IgD-negative memory B cell (primary cell): ENCODE measurements at regions not wholly inside any gene's neighbourhood (a gene's known extent, or its start where the extent isn't known, plus 50 kb on each side); places are given as distances from the start of the nearest gene placed in this dataset.

ENCODE experiments used
- H3K27ac Mint-ChIP-seq, 3 donors: one replicate each; pipeline ENCODE4 v1.8.0; 2020 to 2022; ENCODE audit warnings: mild to moderate bottlenecking in 3 of 3, mixed read lengths in 3 of 3, moderate library complexity in 1 of 3
- H3K27me3 Mint-ChIP-seq: one replicate; pipeline ENCODE4 v1.8.0; 2021; ENCODE audit warnings: mixed read lengths
- H3K36me3 Mint-ChIP-seq: one replicate; pipeline ENCODE4 v1.8.0; 2020; ENCODE audit warnings: mild to moderate bottlenecking, mixed read lengths
- H3K4me1 Mint-ChIP-seq, 3 donors: one replicate each; pipeline ENCODE4 v1.8.0; 2020 to 2022; ENCODE audit warnings: mixed read lengths in 3 of 3, mild to moderate bottlenecking in 1 of 3
- H3K4me3 Mint-ChIP-seq, 4 donors: one replicate each; pipeline ENCODE4 v1.8.0; 2020 to 2022; ENCODE audit warnings: mild to moderate bottlenecking in 4 of 4, mixed read lengths in 4 of 4, moderate library complexity in 3 of 4
- H3K9me3 Mint-ChIP-seq, 3 donors: one replicate each; pipeline ENCODE4 v1.8.0; 2020 to 2021; ENCODE audit warnings: mixed read lengths in 3 of 3, mild to moderate bottlenecking in 1 of 3

DNA sequence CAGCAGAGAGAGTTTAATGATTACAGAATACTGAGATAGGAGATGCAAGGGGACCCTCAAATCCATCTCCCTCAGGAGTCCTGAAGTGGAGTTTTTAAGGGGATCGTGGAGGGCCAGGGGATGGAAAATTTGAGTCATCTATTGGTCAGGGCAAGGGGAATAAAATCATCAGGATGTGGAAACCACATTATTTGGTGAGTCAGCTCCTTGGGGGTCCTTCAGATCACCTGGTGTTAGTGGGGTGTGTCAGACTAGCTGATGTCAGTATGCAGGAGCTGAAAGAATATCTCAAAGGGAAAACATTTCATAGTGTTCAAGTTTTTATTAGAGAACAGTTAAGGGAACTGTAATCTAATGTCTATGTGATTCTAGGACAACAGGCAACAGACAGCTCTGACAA, 183.0 kb upstream of the FTMT start:
- Mint-ChIP-seq H3K4me3 (no peak overlapping the region), H3K27ac (no peak overlapping the region), H3K4me1 (no peaks in the 10 kb centered on the region), H3K9me3 (peaks cover 3 to 13% (median 3%) of the 10 kb centered on the region in 3 donors), H3K27me3 (no peaks in the 10 kb centered on the region), H3K36me3 (no peaks in the 10 kb centered on the region)

DNA sequence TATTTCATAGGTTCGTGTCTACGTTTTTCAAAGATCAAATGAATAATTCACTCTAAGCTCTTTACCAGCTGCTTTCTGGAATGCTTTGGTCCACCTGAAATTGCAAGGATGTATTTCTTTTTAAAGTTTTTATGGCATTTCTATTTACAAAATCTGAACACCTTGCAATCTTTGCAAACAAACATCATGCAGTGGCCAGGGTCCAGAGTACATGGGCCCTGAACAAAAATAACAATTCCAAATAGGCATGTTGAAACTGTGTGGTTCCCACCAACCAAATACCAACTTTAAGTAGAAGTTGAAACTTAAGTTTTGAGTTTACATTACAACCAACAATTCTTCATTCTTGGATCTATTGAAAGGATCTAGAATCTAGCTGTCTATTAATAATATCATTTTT, 180.1 kb upstream of the FTMT start:
- Mint-ChIP-seq H3K27ac (no peak overlapping the region), H3K36me3 (no peaks in the 10 kb centered on the region), H3K9me3 (peaks cover 3 to 7% (median 3%) of the 10 kb centered on the region in 3 donors), H3K4me1 (no peaks in the 10 kb centered on the region), H3K4me3 (no peak overlapping the region), H3K27me3 (no peaks in the 10 kb centered on the region)

DNA sequence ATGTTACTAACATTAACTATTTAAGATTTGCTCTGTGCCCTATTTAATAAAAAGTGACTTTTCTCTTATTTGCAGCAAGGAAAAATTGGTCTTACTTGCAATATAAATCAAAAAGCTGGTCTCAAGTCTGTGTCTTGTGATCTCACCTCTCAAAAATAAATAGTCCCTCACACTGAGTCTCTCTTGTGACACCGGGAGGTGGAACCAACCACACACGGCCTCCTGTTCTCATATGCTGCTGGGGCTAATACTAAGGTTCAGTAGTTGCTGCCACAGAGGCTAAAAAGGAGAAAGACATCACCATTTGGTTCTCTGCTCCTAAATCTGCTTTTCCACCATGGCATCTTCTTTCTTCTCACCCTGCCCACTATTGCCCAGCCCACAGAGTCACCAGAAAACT, 175.8 kb upstream of the FTMT start:
- H3K36me3 Mint-ChIP-seq, result no peaks in the 10 kb centered on the region
- H3K9me3 Mint-ChIP-seq, result peaks cover 4 to 5% (median 4%) of the 10 kb centered on the region in 3 donors
- H3K4me1 Mint-ChIP-seq, result no peaks in the 10 kb centered on the region
- peak overlapping the region in 1 of 4 donors; percentile 22 for H3K4me3 Mint-ChIP-seq
- no peaks in the 10 kb centered on the region for H3K27me3 Mint-ChIP-seq
- no peak overlapping the region for H3K27ac Mint-ChIP-seq

DNA sequence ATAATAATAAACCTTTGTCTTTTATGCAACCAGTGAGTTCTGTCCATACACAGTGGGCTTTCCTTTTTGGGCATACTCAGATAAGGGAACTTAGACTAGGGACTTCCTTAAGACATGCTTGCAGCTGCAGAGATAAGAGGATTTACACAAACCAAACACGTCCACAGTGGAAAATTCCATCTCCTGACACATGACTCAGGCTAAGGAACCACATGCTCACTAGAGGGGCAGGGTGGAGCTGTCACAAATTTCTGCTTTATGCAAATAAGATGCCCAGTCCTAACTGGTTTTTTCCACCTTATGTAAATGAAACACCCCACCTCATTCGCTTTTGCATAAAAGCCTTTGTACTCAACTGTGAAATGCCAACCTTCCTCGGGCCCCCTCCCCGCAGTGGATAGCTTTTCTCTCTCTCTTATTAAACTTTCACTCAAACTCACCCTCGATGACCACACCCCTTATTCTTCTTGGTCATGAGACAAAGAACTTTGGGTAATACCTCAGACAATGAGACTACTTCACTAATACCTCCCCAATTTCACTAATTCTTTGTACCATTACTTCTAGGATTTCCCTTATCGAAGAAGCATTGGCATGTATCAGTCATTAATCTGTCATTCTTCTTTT, 170.3 kb upstream of the FTMT start:
- no peaks in the 10 kb centered on the region for H3K36me3 Mint-ChIP-seq
- H3K27me3 Mint-ChIP-seq, result no peaks in the 10 kb centered on the region
- H3K9me3 Mint-ChIP-seq, result peaks cover 2 to 9% (median 4%) of the 10 kb centered on the region in 3 donors
- H3K4me1 Mint-ChIP-seq, result no peaks in the 10 kb centered on the region
- no peak overlapping the region for H3K27ac Mint-ChIP-seq
- H3K4me3 Mint-ChIP-seq, result no peak overlapping the region

DNA sequence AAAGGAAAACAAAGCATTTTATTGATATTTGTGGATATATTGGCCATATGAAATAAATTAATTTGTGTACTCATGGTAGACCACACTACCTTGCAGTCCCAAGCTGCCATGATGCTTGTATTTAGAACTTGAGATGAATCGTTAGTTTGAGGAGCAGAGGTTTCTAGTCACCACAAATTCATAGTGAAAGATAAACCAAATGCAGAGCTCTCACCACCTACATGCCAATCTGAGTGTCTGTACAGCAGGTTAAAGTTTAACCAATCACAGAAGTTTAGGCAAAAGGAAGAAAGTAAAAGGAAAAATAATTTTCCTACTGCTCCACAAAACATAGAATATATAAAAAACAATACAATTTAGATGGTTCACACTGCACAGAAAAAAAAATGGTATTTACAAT, 163.6 kb upstream of the FTMT start:
- Mint-ChIP-seq H3K27me3 (no peaks in the 10 kb centered on the region), H3K36me3 (peaks cover 2% of the 10 kb centered on the region), H3K9me3 (peaks cover 0 to 5% (median 1%) of the 10 kb centered on the region in 3 donors), H3K27ac (no peak overlapping the region), H3K4me3 (no peak overlapping the region), H3K4me1 (no peaks in the 10 kb centered on the region)

- Mint-ChIP-seq H3K4me1 (no peaks in the 10 kb centered on the region), H3K36me3 (peaks cover 2% of the 10 kb centered on the region), H3K9me3 (peaks cover 0 to 5% (median 1%) of the 10 kb centered on the region in 3 donors), H3K27me3 (no peaks in the 10 kb centered on the region), H3K4me3 (peak overlapping the region in 1 of 4 donors; percentile 30), H3K27ac (no peak overlapping the region)
These were observed 162.9 kb upstream of the FTMT start for GRCh38 chr5:121688781-121689180.

GRCh38 chr5:121691478-121691877, 160.2 kb upstream of the FTMT start:
- H3K27ac Mint-ChIP-seq, result no peak overlapping the region
- peaks cover 0 to 5% (median 1%) of the 10 kb centered on the region in 3 donors for H3K9me3 Mint-ChIP-seq
- no peaks in the 10 kb centered on the region for H3K4me1 Mint-ChIP-seq
- H3K4me3 Mint-ChIP-seq, result no peak overlapping the region
- peaks cover 2% of the 10 kb centered on the region for H3K36me3 Mint-ChIP-seq
- no peaks in the 10 kb centered on the region for H3K27me3 Mint-ChIP-seq

- Mint-ChIP-seq H3K27me3 (no peaks in the 10 kb centered on the region), H3K36me3 (peaks cover 2% of the 10 kb centered on the region), H3K9me3 (peaks cover 0 to 5% (median 1%) of the 10 kb centered on the region in 3 donors)
These were observed 159.5 kb upstream of the FTMT start for GRCh38 chr5:121692158-121692557.

GRCh38 chr5:121693864-121694263, 157.8 kb upstream of the FTMT start:
- Mint-ChIP-seq H3K9me3 (peaks cover 0 to under 1% (median 0%) of the 10 kb centered on the region in 3 donors), H3K4me1 (no peaks in the 10 kb centered on the region), H3K4me3 (no peak overlapping the region), H3K36me3 (peaks cover under 1% of the 10 kb centered on the region), H3K27ac (no peak overlapping the region), H3K27me3 (no peaks in the 10 kb centered on the region)

More at GRCh38 chr5:121692158-121692557, 159.5 kb upstream of the FTMT start:
- Mint-ChIP-seq H3K27ac (no peak overlapping the region), H3K4me1 (no peaks in the 10 kb centered on the region), H3K4me3 (no peak overlapping the region)

GRCh38 chr5:121695307-121695706, 156.4 kb upstream of the FTMT start:
- Mint-ChIP-seq H3K27ac (no peak overlapping the region), H3K9me3 (no peaks in the 10 kb centered on the region), H3K4me1 (no peaks in the 10 kb centered on the region), H3K36me3 (no peaks in the 10 kb centered on the region), H3K4me3 (no peak overlapping the region), H3K27me3 (no peaks in the 10 kb centered on the region)

DNA sequence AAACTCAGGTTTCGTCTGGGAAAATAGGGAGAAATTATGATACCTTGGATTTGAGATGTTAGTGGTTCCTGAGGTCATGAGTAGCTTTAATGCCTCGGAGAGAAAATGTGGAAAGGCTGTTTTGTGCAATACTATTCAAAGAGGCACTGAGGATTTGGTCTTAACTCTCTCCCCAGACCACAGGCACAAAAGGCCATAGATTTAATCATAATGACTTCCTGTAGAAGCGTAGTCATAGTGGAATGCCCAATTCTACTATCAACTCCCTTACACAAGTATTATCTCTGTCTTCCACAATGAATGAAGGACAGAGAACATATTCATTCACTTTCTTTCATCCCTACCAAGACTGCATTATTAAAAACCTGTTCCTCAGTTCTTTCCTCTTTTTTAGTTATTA, 153.0 kb upstream of the FTMT start:
- H3K36me3 Mint-ChIP-seq, result no peaks in the 10 kb centered on the region
- no peaks in the 10 kb centered on the region for H3K27me3 Mint-ChIP-seq
- no peak overlapping the region for H3K4me3 Mint-ChIP-seq
- H3K27ac Mint-ChIP-seq, result no peak overlapping the region
- H3K4me1 Mint-ChIP-seq, result no peaks in the 10 kb centered on the region
- H3K9me3 Mint-ChIP-seq, result no peaks in the 10 kb centered on the region

GRCh38 chr5:121701731-121702130, 150.0 kb upstream of the FTMT start:
- Mint-ChIP-seq H3K36me3 (no peaks in the 10 kb centered on the region), H3K4me3 (no peak overlapping the region), H3K9me3 (no peaks in the 10 kb centered on the region), H3K27me3 (no peaks in the 10 kb centered on the region), H3K4me1 (no peaks in the 10 kb centered on the region), H3K27ac (no peak overlapping the region)

DNA sequence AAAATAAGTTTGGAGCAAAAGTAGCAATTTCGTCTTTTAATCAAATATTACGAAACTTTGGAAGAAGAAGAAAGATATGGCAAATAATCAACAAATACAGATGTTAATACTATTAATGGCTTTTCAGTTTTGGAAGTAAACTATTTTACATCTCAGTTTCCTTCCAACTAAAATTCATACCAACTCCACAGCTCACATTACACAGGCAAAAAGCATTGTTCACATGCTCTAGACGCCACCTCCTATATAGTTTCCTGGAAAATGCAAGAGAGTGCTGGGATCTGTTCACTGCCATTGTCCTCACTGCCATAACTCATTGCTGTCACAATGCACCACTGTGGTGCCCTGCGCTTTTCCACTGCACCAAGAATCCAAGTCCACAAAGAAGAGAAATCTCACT, 149.0 kb upstream of the FTMT start:
- H3K27me3 Mint-ChIP-seq, result no peaks in the 10 kb centered on the region
- H3K4me3 Mint-ChIP-seq, result no peak overlapping the region
- no peaks in the 10 kb centered on the region for H3K4me1 Mint-ChIP-seq
- H3K36me3 Mint-ChIP-seq, result no peaks in the 10 kb centered on the region
- H3K27ac Mint-ChIP-seq, result no peak overlapping the region
- H3K9me3 Mint-ChIP-seq, result no peaks in the 10 kb centered on the region

DNA sequence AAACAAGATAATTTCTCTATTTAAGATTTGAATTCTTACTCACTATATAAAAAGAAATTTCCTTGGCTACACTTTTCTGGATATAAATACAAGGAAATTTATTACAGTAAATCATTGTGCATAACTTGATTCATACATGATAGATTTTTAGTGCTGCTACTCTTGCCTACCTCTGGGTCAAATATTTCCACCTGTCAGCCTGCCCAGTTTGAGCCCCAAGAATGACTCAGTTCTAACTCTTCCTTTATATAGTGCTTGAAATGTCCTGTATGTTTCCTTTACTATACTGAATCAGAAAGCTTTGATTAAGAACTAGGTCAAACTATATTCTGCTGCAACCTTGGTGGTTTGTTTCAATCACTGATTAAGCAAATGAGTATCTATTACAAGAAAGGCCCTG, 147.4 kb upstream of the FTMT start:
- no peaks in the 10 kb centered on the region for H3K36me3 Mint-ChIP-seq
- H3K27ac Mint-ChIP-seq, result no peak overlapping the region
- no peaks in the 10 kb centered on the region for H3K4me1 Mint-ChIP-seq
- no peak overlapping the region for H3K4me3 Mint-ChIP-seq
- no peaks in the 10 kb centered on the region for H3K27me3 Mint-ChIP-seq
- no peaks in the 10 kb centered on the region for H3K9me3 Mint-ChIP-seq

- peaks cover 0 to 3% (median 0%) of the 10 kb centered on the region in 3 donors for H3K9me3 Mint-ChIP-seq
- no peaks in the 10 kb centered on the region for H3K27me3 Mint-ChIP-seq
- no peak overlapping the region for H3K4me3 Mint-ChIP-seq
- no peak overlapping the region for H3K27ac Mint-ChIP-seq
- no peaks in the 10 kb centered on the region for H3K4me1 Mint-ChIP-seq
- no peaks in the 10 kb centered on the region for H3K36me3 Mint-ChIP-seq
These were observed 145.0 kb upstream of the FTMT start for GRCh38 chr5:121706686-121707085.

GRCh38 chr5:121707178-121707577, 144.5 kb upstream of the FTMT start:
- Mint-ChIP-seq H3K9me3 (peaks cover 0 to 3% (median 0%) of the 10 kb centered on the region in 3 donors), H3K27ac (no peak overlapping the region), H3K27me3 (no peaks in the 10 kb centered on the region), H3K4me1 (no peaks in the 10 kb centered on the region), H3K36me3 (no peaks in the 10 kb centered on the region), H3K4me3 (no peak overlapping the region)
